ENCODE measurements at regions not wholly inside any gene's neighbourhood (a gene's known extent, or its start where the extent isn't known, plus 50 kb on each side); places are given as distances from the start of the nearest gene placed in this dataset.

GRCh38 chr12:58174316-58174715 is 232.9 kb downstream of the ATP23 start:
- H3K4me3 ChIP-seq (ENCODE audit: low read depth, low read length) = no peak overlapping the region
- no peak for DNase-seq (ENCODE audit: low read depth)
- TF ChIP-seq CTCF (IDR thresholded peaks at IDR 0.05; ENCODE audit: insufficient read depth, low read length, poor library complexity, severe bottlenecking) = no peak
- no peaks in the 10 kb centered on the region for H3K36me3 ChIP-seq (ENCODE audit: control insufficient read depth, insufficient read depth, low read length)
- no peaks in the 10 kb centered on the region for H3K27me3 ChIP-seq (ENCODE audit: control insufficient read depth, insufficient read depth, low read length)

- H3K36me3 ChIP-seq (ENCODE audit: control insufficient read depth, insufficient read depth, low read length) = no peaks in the 10 kb centered on the region
Measured at GRCh38 chr12:58176296-58176869, 235.0 kb downstream of the ATP23 start.

DNA sequence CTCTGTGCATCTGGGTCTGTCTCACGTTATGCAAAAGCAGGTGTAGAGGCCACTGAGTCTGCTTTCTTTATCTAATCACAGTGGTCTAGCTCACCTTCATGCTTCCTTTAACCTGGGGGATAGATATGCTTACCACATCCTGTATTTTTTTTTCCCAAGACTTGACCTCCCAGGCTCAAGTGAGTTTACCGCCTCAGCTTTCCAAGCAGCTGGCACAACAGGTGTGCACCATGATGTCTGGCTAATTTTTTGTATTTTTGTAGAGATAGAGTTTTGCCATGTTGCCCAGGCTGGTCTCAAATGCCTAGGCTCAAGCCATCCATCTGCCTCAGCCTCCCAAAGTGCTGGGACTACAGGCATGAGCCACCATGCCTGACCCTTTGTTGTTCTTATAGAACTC is 236.0 kb downstream of the ATP23 start:
- H3K4me3 ChIP-seq (ENCODE audit: low read depth, low read length) = no peak overlapping the region
- no peak for DNase-seq (ENCODE audit: low read depth)
- TF ChIP-seq CTCF (IDR thresholded peaks at IDR 0.05; ENCODE audit: insufficient read depth, low read length, poor library complexity, severe bottlenecking) = no peak
- no peaks in the 10 kb centered on the region for H3K27me3 ChIP-seq (ENCODE audit: control insufficient read depth, insufficient read depth, low read length)
- H3K36me3 ChIP-seq (ENCODE audit: control insufficient read depth, insufficient read depth, low read length) = no peaks in the 10 kb centered on the region

More at GRCh38 chr12:58176296-58176869, 235.0 kb downstream of the ATP23 start:
- Histone ChIP-seq H3K27me3 (ENCODE audit: control insufficient read depth, insufficient read depth, low read length) (no peaks in the 10 kb centered on the region), H3K4me3 (ENCODE audit: low read depth, low read length) (no peak overlapping the region)
- DNase-seq (ENCODE audit: low read depth) = no peak
- peak; percentile 31 for TF ChIP-seq CTCF (IDR thresholded peaks at IDR 0.05; ENCODE audit: insufficient read depth, low read length, poor library complexity, severe bottlenecking)

DNA sequence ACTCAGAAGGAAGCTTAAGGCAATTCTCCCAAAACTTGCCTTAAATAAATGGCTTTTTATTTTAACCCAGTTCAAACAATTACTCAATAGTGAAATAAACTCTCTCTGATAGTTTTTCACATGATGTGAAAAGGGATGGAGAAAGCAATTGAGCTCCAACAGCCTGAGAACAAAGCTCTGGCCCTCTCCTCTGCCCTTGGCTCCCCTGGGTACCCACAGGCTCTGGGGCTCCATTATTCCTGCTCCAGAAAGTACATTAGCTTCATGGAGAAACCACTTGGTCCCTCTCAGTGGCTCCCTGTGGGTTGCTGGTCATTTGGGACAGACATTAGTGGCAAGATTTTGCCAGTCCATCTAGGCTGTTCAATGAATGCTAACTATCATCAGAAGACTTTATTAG is 242.8 kb downstream of the ATP23 start:
- no peak for TF ChIP-seq CTCF (IDR thresholded peaks at IDR 0.05; ENCODE audit: insufficient read depth, low read length, poor library complexity, severe bottlenecking)
- Histone ChIP-seq H3K4me3 (ENCODE audit: low read depth, low read length) (no peak overlapping the region), H3K36me3 (ENCODE audit: control insufficient read depth, insufficient read depth, low read length) (no peaks in the 10 kb centered on the region), H3K27me3 (ENCODE audit: control insufficient read depth, insufficient read depth, low read length) (no peaks in the 10 kb centered on the region)
- DNase-seq (ENCODE audit: low read depth) = no peak

DNA sequence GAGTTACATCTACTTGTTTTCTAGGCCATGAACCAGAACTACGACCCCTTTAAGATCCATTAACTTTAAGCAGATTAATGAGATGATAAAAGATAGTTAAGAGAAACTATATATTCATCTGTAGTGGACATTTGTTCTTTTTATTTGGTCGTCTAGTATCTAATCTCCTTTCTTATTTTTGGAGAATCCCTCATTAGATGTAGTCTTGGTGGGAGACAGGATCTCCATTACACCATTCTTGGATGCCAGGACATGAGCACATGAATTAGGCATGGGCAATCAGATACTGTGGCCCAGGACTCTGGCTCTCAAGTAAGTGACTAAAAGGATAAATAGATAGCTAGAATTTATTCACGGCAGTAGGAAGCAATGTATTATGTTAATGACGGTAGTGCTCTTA is 245.0 kb downstream of the ATP23 start:
- TF ChIP-seq CTCF (IDR thresholded peaks at IDR 0.05; ENCODE audit: insufficient read depth, low read length, poor library complexity, severe bottlenecking) = no peak
- Histone ChIP-seq H3K4me3 (ENCODE audit: low read depth, low read length) (no peak overlapping the region), H3K27me3 (ENCODE audit: control insufficient read depth, insufficient read depth, low read length) (no peaks in the 10 kb centered on the region)

DNA sequence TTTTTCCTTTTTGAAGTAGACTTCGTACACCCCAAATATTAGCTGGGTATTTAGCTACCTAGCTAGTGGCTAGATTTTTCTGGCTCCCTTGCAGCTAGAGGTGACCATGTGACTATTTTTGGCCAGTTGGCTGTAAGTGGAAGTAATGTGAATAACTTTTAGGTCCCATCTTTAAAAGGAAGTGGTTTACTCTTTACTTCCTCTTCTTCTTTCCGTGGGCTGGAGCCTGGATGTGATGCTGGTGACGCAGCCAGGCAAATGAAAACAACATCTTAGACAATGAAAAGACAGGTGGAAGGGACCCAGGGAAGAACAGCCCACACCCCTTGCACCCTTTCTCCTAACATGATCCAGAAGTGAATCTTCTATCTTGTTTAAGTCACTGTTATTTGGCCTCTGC is 245.5 kb downstream of the ATP23 start:
- Histone ChIP-seq H3K27me3 (ENCODE audit: control insufficient read depth, insufficient read depth, low read length) (no peaks in the 10 kb centered on the region), H3K4me3 (ENCODE audit: low read depth, low read length) (no peak overlapping the region), H3K36me3 (ENCODE audit: control insufficient read depth, insufficient read depth, low read length) (no peaks in the 10 kb centered on the region)
- DNase-seq (ENCODE audit: low read depth) = no peak
- no peak for TF ChIP-seq CTCF (IDR thresholded peaks at IDR 0.05; ENCODE audit: insufficient read depth, low read length, poor library complexity, severe bottlenecking)

More for the DNA sequence above, 245.0 kb downstream of the ATP23 start:
- DNase-seq (ENCODE audit: low read depth) = no peak
- H3K36me3 ChIP-seq (ENCODE audit: control insufficient read depth, insufficient read depth, low read length) = no peaks in the 10 kb centered on the region

Data from kidney epithelial cell (primary cell).